Renal pelvis (tissue), 1 donor: ENCODE measurements at regions not wholly inside any gene's neighbourhood (a gene's known extent, or its start where the extent isn't known, plus 50 kb on each side); places are given as distances from the start of the nearest gene placed in this dataset.
A peak's percentile ranks its signal among the peaks of the same experiment; 100 is the strongest.
"Not testable (repeated sequence)": the region's sequence is repeated elsewhere in the genome, so short reads cannot be mapped to it uniquely, and the experiment has no call there.

ENCODE experiments used
- DNase-seq: peaks from one replicate; pipeline ENCODE4 v3.0.0-alpha.2; 2013

DNA sequence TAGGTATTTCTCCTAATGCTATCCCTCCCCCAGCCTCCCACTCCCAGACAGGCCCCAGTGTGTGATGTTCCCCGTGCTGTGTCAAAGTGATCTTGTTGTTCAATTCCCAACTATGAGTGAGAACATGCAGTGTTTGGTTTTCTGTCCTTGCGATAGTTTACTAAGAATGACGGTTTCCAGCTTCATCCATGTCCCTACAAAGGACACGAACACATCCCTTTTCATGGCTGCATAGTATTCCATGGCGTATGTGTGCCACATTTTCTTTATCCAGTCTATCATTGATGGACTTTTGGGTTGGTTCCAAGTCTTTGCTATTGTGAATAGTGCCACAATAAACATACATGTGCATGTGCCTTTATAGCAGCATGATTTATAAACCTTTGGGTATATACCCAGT lies 999.3 kb upstream of the ZEB2 start:
- DNase-seq, result not testable (repeated sequence)

DNA sequence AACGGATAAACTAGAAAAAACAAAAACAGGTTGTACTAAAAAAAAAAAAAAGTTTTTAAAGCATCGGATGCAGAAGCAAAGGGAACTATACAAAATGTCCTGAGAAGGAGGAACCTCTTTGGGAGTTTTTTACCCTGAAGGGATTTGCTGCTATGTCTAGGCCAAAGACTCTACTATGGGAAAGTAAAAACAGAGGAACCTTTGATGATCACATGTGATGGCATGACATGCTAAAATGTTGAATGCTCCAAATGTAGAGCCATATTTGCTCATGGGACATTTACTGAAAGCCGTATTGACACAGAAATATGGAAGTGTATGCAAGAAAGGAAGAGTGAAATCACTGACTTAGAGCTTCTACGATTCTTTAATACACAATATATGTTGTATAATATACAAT lies 992.0 kb upstream of the ZEB2 start:
- DNase-seq, result no peak

DNA sequence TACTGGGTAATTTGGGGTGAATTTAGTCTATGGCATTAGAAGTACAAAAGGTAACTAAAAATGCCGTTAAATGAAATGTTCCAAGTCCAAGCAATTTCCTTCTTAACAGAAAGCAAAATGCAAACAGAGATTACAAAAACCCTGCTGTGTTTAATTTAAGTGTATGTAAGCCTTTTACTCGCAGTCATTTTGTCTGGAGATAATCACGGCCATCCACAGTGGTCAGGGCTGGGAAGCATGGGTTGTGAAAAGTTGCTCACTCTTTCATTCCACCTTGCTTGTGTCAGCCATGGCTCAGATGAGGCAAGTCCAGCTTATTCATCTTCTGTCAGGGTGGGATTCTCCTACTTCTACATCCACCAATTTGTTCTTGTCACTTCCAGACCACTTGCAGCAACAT lies 983.6 kb upstream of the ZEB2 start:
- DNase-seq, result no peak

DNA sequence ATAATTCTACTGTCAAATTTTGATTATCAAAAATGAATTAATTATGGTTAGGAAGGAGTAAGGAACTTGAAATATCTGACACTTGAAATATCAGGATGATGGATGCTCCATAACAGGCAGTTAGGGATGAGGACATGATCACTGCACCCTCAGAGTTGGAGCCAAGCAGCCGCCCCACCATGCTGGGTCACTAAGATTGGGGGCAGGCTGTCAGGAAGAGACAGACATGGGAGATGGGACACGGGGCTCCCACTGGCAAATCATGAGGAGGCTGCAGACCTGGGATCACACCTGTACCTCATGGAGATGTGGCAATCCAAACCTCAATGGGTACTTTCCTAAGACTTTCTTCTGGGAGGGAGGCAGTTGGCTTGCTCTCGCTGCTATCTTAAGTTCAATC lies 982.0 kb upstream of the ZEB2 start:
- DNase-seq, result no peak

DNA sequence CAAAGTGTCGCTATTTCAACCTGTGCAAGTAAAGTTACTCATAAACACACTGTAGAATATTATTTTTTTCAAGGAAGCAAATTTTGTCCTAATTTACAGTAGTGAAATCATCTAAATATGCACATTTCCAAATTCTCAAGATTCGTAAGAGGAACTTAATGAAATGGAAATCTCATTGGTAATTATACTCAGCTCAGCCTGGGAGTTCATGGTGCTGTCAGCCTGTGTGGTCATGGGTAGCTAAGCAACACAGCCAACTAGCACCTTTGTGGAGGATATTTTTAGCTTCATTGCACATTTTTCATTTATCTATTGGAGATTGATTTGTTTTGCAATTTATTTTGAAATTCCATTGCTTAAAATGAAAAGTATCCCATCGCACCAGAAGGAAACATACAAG lies 975.7 kb upstream of the ZEB2 start:
- DNase-seq, result no peak

DNA sequence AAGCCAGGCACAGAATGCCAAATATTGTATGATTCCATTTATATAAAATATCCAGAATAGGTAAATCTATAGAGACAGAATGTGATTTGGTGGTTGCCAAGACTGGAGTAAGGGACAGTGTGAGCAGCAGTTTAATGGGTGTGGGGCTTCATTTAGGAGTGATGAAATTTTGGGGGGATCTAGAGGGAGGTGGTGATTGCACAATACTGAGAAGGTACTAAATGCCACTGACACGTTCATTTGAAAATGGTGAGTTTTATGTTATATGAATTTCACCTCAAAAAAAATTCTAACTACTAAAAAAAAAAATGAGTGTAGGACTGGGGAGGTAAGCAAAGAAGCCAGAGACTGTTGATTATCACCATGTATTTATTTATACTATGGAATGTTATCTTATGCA lies 974.5 kb upstream of the ZEB2 start:
- DNase-seq, result no peak

DNA sequence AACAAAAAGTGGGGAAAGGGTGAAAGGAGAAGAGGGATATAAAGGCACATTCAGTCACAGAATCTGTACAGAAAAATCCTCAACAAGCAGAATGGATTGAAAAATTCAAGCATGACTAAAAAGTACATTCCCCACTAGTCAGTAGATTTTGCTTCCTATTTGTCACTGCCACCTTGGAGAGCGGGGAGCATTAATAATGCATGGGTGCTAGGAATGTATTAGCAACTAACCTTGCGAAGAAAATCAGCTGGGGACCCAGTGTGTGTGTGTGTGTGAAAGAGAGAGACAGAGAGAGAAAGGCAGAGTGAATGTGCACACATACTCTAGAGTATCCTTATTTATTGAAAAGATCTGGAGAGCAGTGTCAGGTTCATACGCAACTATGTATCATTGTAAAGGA lies 968.7 kb upstream of the ZEB2 start:
- DNase-seq, result no peak

DNA sequence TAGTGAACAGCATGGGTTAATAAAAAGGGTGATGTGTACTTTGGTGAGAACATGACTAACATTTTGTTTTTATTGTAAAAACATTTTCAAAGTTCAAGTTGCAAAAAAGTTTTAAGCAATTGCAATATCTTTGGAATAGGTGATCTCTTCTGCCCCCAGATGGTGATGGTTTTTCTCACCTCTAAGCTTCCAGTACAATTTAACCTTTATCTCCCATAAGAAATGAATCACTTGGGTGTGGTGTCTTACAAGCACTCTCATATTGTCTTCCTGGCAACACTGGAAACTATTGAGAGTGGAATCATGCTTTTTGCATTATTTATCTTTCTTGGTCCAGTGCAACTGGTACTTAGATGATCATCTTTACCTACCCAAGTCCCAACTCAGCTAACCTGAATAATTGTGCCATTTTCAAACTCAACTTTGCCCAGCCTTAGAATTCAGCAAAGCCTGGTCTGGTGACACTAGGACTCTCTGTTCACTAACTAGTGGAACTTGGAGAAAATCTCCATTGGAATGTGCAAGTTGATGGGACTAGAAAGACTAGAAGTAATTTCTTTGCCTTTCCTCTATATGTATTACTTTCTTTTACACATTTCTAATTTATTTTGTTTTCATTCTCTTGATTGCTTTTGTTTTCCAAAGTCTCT lies 964.7 kb upstream of the ZEB2 start:
- DNase-seq, result no peak

DNA sequence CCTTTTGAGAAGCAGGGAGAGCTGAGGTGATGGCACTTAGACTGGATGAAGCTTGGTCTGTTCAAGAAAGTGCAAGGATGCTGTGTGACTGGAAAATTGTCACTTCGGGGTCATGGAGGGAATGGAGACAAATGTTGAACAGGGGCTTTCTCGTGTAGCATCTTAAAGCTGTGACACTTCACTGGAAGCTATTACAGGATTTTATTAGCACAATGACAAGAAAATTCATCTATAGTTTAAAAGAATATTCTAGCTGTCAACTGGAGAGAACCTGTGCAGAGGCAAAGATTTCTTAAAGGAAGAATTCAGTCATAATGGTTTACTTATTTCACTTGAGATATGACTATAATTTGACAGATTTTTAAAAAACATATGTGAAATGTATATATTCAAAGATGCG lies 963.9 kb upstream of the ZEB2 start:
- DNase-seq, result no peak

DNA sequence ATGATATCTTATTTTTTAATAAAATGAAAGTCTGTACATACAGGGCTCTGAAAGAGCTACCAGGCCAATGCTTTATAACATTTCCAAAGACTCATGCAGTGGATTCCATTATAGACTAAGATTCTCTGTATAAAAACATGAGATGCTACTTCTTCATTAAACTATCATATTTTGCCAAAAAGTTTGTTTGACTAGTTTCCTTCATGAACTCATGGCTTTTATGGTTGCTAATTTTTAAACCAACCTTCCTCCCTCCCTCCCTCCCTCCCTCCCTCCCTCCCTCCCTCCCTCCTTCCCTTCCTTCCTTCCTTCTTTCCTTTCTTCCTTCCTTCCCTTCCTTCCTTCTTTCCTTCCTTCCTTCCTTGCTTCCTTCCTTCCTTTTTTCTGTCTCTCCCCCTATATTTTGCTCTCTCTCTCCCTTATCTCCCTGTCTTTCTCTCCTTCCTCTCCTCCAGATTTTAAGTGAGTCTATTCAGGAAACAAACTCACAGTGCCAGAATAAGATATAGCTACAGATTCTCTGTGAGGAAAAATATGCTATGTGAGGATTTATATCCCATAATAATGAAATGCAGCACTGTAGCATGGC lies 961.5 kb upstream of the ZEB2 start:
- no peak for DNase-seq

DNA sequence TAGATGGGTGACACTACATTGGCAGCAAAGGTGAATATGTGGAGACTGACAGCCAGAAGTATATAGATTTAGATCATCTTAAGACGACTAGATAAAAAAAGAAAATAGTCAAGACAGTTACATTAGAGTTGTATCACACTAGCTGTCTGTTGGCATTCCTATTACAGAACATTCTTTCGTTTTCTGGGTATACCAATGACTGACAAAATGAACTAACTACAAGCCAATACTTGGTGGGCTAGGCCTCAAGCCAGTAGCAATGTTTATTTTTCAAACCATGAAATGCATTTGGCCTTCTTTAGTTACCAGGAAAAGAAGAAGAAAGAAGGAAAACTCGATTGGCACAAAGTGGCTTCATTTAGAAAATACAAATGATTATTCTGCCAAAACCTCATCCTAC lies 944.9 kb upstream of the ZEB2 start:
- no peak for DNase-seq

DNA sequence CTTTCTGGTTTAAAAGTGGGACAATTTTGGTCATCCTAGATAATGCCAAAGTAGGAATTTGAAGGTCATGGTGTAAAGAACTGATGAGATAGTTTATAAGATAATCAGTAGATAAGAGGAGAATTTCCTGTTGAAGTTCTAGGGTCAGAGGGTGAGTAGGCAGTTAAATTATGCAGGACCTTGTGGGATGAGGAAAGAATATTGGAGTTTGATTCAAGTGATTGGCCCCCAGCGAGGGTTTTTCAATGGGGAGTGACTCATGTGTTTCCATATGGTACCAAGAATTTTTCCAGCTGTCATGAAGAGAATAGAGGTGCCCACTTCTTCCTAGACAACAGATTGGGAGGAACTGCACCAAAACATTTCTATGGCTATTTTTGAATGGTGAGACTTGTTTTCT lies 940.2 kb upstream of the ZEB2 start:
- DNase-seq, result no peak

DNA sequence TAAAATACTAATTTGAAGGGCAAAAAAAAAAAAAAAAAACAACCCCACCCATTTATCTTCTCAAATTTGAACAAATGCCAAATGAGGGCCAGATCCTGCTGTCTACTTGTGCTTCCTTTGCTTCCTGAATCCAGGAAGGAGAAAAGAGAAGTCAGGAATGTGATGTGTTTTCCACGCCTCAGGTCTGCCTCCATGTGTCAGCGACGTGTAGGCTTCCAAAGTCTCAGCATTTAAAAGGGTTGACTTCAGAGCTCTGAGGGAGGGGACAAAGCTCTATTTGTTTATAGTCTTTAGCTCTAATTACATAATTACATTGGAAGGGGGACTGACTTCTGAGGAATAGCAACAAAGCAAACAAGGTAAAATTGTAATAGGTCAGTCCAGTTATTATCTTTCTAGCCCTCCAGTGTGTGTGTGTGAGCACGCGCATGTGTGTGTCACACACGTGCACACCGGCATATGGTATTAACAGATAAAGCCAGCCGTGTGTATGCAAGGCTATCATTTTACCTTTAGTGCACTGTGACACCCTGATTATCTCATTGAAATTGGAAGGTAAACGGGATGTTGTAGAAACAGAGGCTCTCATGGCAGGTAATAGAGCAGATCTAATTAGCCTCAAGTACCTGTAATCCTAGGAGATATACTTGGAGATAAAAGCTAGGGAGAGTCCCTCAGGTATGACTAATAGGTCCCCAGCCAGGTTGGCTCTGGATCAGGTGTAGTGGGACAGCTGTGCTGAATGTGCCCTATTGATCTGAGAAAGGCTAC lies 911.4 kb upstream of the ZEB2 start:
- peak; percentile 29 for DNase-seq

DNA sequence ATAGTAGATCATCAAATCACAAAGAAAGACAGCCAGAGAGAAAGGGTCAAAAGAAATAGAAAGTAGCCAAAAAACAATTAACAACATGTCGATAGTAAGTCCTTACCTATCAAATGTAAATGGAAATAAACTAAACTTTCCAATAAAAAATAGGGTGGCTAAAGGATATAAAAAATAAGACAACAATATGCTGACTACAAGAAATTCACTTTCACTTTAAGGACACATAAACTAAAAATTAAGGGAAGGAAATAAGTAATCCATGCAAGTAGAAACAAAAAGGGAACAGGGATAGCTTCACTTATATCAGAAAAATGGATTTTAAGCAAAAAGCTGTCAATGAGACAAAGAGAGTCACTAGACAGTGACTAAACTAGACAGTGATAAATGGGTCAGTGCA lies 903.9 kb upstream of the ZEB2 start:
- no peak for DNase-seq

DNA sequence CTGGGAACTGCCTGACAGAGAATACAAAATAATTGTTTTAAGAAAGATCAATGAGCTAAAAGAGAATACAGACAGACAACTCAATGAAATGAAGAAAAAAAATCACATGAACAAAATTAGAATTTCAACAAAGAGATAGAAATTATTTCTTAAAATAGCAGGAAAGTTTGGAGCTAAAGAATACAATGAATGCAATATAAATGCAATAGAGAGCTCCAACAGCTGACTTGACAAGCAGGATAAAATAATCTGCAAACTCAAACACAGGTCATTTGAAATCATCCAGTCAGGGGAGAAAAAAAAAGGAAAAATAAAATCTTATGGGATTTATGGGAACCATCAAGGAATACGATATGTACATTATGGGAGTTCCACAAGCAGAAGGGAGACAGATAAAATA lies 902.7 kb upstream of the ZEB2 start:
- no peak for DNase-seq

DNA sequence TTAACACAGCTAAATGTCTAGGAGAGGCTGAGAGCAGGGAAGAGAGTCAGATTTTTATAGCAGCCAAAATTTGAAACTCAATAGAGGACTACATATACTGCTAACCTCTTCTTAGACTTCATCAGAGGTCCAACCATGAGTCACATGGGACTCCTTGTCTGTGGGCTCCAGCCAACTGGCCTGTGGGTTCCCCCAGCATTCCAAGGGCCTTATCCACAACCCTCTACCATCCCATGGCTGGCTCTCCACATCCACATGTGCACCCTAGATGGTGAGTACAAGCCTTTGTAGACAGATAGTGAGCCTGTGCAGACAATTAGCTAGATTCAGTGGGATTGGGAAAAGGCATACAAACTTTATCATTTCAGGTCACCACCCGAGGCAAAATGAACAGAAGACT lies 901.9 kb upstream of the ZEB2 start:
- DNase-seq, result no peak

DNA sequence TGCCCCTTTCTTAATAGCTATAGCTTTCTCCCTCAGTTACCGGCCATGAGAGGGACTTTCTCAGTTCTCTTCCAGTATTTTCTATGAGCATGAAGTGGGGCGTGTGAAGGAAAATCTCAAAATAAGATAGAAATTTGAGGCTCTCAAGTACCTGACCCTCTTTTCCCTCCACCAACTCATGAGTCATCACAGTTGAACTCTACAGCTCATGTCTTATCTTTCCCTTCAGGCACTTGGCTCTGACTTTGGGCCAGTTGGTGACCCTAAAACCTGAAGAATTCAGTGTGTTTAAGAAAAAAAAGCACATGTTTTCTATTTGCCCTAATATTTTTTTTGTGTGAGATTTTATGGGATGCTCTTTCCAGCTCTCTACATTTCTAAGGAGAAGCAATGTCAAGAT lies 896.7 kb upstream of the ZEB2 start:
- no peak for DNase-seq

DNA sequence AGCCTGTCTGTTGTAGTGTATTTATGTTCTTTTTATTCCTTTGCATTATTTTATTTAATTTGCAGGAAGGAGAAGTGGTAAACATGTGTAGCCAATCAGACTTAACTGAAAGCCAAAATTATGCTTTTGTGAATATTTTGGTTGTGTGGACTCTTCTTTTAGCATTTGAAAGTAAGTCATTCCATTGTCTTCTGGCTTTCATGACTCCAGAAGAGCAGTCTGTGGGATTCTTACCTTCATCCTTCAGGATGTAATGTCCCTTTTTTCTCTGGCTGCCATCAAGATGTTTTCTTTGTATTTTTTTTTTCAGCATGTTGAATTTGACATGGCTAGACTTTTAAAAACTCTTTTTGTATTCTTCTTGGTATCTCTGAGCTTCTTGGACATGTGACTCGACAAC lies 895.2 kb upstream of the ZEB2 start:
- no peak for DNase-seq

DNA sequence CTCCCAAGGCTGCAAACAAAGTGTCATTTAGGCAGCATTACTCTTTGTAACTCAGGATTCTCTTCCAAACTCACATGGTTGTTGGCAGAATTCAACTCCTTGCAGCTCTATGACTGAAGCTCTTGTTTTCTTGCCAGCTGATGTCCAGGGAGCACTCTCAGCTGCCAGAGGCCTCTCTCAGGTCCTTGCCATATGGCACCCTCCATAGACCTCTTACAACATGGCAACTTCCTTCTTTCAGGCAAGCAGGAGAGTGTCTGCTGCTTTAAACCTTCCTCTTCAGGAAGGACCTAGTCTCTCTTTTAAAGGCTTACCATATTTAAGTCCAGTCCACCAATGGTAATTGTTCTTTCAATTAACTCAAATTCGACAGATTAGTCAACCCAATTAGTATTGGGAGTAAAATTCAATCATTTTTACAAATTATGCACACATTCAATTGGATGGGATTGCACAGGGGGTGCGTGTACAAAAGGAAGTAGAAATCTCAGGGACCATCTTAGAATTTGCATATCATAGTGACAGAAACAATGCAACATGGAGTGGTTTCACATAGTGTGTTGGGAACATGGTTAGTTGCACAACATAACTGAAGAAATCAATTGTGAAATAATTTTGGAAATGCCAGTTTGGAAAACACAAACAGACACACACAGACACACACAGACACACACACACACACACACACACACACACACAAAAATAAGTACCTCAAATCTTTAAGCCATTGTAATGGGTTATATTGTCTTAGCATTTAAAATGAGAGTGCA lies 893.5 kb upstream of the ZEB2 start:
- DNase-seq, result no peak

DNA sequence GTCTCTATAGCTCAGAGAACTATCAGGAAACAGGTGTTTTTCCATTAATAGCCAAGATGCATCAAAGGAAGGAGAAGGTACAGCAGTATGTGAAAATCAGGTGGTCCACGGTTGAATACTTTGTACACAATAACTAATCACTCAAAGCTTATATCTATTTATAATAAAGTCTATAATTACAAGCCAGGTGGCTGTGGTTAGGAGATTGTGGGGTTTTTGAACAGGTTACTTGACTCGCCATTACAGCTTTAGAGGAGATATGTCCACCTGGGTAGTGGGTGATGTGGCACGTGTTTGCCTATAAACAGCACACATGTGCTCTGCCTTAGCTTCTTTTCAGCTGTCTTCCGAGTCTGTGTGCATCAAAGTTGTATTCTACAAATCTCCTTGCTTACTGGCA lies 892.2 kb upstream of the ZEB2 start:
- DNase-seq, result no peak

DNA sequence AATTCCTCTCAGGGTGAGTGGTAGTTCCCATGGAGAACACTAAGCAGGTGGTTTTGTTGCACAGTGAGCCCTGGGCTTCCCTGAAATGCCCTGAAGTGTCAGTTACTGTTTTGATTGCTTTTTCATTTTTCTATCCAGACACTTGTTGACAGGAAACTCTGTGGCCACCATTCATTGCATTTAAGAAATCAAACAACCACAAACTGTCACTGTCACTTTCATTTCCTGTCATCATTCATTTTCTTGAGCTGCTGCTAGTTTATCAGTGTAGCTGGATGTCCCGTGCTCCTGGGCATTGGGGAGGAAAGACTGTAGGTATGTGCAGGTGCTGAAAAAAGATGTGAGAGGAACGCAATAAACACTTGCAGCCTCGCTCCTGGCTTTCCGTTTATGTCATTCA lies 891.6 kb upstream of the ZEB2 start:
- no peak for DNase-seq

DNA sequence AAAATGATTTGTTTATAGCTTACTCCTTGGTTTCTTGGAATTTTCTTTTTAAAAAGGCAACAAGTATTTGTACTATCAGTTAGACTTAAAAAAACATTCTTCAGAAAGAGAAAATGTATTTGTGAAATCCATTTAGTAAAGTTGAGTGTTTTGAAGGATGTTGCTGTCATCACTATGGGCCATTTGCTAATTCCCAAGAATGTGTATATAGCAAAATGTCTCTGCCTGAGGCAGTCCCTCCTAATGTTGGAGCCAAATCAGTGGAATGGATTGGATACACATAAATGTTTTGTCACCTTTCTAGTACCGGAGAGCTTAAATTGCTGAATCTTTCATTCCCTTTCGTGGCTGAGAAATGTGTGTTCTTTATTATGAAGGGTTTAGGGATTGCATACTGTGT lies 890.2 kb upstream of the ZEB2 start:
- no peak for DNase-seq

DNA sequence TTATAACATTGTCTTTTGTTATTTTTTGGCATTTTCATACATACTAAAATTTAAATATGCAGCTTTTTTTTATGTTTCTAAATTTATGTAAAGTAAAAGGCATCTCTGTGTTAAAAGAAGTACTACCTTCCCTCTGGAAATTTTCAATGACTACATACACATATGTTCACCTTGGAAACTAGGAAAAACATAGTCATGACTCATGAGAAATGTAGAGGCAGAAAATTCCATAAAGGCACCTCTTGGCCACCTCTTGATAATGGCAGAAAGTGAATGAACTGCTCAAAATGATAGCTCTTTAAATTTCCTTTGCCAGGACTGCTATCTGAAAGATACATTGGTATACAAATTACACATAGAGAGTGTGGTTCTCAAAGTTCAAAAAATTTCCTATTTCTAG lies 889.1 kb upstream of the ZEB2 start:
- DNase-seq, result no peak
